ENCODE measurements at regions not wholly inside any gene's neighbourhood (a gene's known extent, or its start where the extent isn't known, plus 50 kb on each side); places are given as distances from the start of the nearest gene placed in this dataset.

GRCh38 chr13:67283637-67284036 lies 53.5 kb upstream of the PCDH9 start:
- H3K36me3 ChIP-seq (ENCODE audit: control insufficient read depth, insufficient read depth, low read length) = no peaks in the 10 kb centered on the region

GRCh38 chr13:67281466-67281865 lies 51.3 kb upstream of the PCDH9 start:
- no peak overlapping the region for H3K4me3 ChIP-seq (replicated peaks; ENCODE audit: low read depth, low read length)
- no peaks in the 10 kb centered on the region for H3K36me3 ChIP-seq (ENCODE audit: control insufficient read depth, insufficient read depth, low read length)
- no peaks in the 10 kb centered on the region for H3K27me3 ChIP-seq (replicated peaks; ENCODE audit: control insufficient read depth, insufficient read depth, low read length)
- DNase-seq (ENCODE audit: extremely low read depth, insufficient read length) = no peak
- no peak for TF ChIP-seq CTCF (IDR thresholded peaks at IDR 0.05; ENCODE audit: insufficient read depth, low read length, poor library complexity, severe bottlenecking)

More at GRCh38 chr13:67283637-67284036, 53.5 kb upstream of the PCDH9 start:
- Histone ChIP-seq H3K27me3 (replicated peaks; ENCODE audit: control insufficient read depth, insufficient read depth, low read length) (no peaks in the 10 kb centered on the region), H3K4me3 (replicated peaks; ENCODE audit: low read depth, low read length) (no peak overlapping the region)
- no peak for DNase-seq (ENCODE audit: extremely low read depth, insufficient read length)
- TF ChIP-seq CTCF (IDR thresholded peaks at IDR 0.05; ENCODE audit: insufficient read depth, low read length, poor library complexity, severe bottlenecking) = no peak
